Vagina (tissue), 2 donors: ENCODE measurements at regions not wholly inside any gene's neighbourhood (a gene's known extent, or its start where the extent isn't known, plus 50 kb on each side); places are given as distances from the start of the nearest gene placed in this dataset.

ENCODE experiments used
- DNase-seq, 2 donors: peaks; one replicate each; pipeline ENCODE4 v3.0.0-alpha.2; 2017; ENCODE audit errors: extremely low spot score in 2 of 2
- H3K27ac ChIP-seq: fragments of 200-600 bp; sonication (generic); one replicate; pipeline ENCODE4 v1.5.1; 2019
- H3K27me3 ChIP-seq: fragments of 200-600 bp; sonication (generic); one replicate; pipeline ENCODE4 v1.5.1; 2019
- H3K36me3 ChIP-seq, 2 donors: fragments of 200-600 bp; sonication (generic); one replicate each; pipeline ENCODE4 v1.5.1; 2017 to 2019
- H3K4me1 ChIP-seq: fragments of 200-600 bp; sonication (generic); one replicate; pipeline ENCODE4 v1.5.1; 2019
- H3K4me3 ChIP-seq, 2 donors: fragments of 200-600 bp; sonication (generic); 1 replicate in 1 of 2; 2 replicates in 1 of 2; pipeline ENCODE4 v1.5.1; 2016 to 2019
- H3K9me3 ChIP-seq: fragments of 200-600 bp; sonication (generic); one replicate; pipeline ENCODE4 v1.5.1; 2019
- POLR2A ChIP-seq, 2 donors: fragments of 450-650 bp; IDR thresholded peaks; one replicate each; pipeline ENCODE4 v1.6.1; 2017; ENCODE audit warnings: antibody characterized with exemption in 2 of 2, mild to moderate bottlenecking in 2 of 2, moderate library complexity in 2 of 2
- POLR2AphosphoS5 ChIP-seq, 2 donors: sonication (generic); formaldehyde crosslinking; IDR thresholded peaks; one replicate each; pipeline ENCODE4 v1.9.0; 2017; ENCODE audit warnings: antibody characterized with exemption in 2 of 2, mild to moderate bottlenecking in 2 of 2, low read depth in 1 of 2; ENCODE audit not compliant: insufficient read depth in 1 of 2
- intact Hi-C: fragments of 100-400 bp; cut with DNase I; formaldehyde crosslinking; loops from one replicate; pipeline ENCODE4 v1.15.1; 2023
- TF ChIP-seq, protein P1 (sequence below), 3 experiments: fragments of 450-650 bp in 2 of 3; fragments of 200-600 bp in 1 of 3; sonication (generic) in 1 of 3; IDR thresholded peaks; one replicate each; pipeline ENCODE4 v1.5.1; 2017 to 2019; ENCODE audit warnings: antibody characterized with exemption in 3 of 3, mild to moderate bottlenecking in 2 of 3, moderate library complexity in 2 of 3

DNA sequence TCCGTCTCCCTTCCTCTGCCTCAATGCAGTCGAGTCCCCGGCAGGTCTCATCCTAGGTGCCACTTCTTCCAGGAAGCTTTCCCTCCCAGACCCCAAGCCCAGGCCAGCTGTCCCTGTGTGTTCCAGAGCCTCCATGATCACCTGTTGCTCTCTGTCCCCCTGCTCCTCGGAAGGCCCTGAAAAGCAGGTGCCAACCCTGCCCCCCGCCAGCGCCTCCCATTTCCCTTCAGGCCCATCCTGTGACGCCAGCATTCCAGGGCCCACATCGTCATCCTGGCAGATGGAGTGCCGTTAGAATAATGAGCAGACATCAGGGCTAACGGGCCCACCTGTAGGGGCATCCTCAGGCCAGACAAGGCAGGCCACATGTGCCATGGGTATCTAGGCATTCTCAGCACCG, 253.0 kb upstream of the PPP2R2D start:
- DNase-seq, result peak in 1 of 2 donors; percentile 70

DNA sequence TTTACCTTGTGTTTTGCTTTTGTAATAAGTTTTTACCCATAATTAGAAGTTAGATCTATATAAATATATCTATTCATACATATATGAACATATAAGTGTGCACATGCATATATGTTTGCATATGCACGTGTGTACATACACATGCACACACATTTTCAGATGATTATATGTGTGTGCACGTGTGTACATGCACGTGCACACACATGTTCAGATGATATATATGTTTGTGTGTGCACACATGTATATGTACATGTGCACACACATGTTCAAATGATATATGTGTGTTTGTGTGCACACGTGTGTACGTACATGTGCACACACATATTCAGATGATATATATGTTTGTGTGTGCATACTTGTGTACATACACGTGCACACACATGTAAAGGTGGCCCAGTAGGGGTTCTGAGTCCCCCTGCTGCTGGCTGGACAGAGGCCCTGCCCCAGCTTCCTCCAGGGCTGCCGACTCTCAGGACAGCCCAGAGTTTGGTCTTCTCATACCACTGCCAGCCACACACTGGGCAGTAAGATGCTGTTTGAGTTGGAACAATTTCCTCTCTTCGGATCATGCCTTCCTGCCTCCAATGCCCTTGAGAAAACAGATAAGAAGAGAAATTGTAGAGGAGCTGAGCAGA, 252.3 kb upstream of the PPP2R2D start:
- DNase-seq, result peak in 1 of 2 donors; percentile 28
- Histone ChIP-seq H3K4me1 (no peaks in the 10 kb centered on the region), H3K27me3 (no peaks in the 10 kb centered on the region), H3K4me3 (no peak overlapping the region), H3K36me3 (no peaks in the 10 kb centered on the region), H3K9me3 (no peaks in the 10 kb centered on the region), H3K27ac (no peak overlapping the region)
- TF ChIP-seq, protein P1, sequence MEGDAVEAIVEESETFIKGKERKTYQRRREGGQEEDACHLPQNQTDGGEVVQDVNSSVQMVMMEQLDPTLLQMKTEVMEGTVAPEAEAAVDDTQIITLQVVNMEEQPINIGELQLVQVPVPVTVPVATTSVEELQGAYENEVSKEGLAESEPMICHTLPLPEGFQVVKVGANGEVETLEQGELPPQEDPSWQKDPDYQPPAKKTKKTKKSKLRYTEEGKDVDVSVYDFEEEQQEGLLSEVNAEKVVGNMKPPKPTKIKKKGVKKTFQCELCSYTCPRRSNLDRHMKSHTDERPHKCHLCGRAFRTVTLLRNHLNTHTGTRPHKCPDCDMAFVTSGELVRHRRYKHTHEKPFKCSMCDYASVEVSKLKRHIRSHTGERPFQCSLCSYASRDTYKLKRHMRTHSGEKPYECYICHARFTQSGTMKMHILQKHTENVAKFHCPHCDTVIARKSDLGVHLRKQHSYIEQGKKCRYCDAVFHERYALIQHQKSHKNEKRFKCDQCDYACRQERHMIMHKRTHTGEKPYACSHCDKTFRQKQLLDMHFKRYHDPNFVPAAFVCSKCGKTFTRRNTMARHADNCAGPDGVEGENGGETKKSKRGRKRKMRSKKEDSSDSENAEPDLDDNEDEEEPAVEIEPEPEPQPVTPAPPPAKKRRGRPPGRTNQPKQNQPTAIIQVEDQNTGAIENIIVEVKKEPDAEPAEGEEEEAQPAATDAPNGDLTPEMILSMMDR (IDR thresholded peaks at IDR 0.05), result no peak
- no peak for TF ChIP-seq POLR2AphosphoS5 (IDR thresholded peaks at IDR 0.05; ENCODE audit: insufficient read depth in 1 of 2, low read depth in 1 of 2)
- TF ChIP-seq POLR2A (IDR thresholded peaks at IDR 0.05), result no peak
- intact Hi-C loops, result no loop called here

More for the DNA sequence above, 253.0 kb upstream of the PPP2R2D start:
- no peaks in the 10 kb centered on the region for H3K27me3 ChIP-seq
- no peaks in the 10 kb centered on the region for H3K36me3 ChIP-seq
- TF ChIP-seq, protein P1 (IDR thresholded peaks at IDR 0.05), result no peak
- TF ChIP-seq POLR2AphosphoS5 (IDR thresholded peaks at IDR 0.05; ENCODE audit: insufficient read depth in 1 of 2, low read depth in 1 of 2), result no peak
- no peak overlapping the region for H3K4me3 ChIP-seq
- no peaks in the 10 kb centered on the region for H3K9me3 ChIP-seq
- no peaks in the 10 kb centered on the region for H3K4me1 ChIP-seq
- no peak overlapping the region for H3K27ac ChIP-seq
- intact Hi-C loops, result no loop called here

DNA sequence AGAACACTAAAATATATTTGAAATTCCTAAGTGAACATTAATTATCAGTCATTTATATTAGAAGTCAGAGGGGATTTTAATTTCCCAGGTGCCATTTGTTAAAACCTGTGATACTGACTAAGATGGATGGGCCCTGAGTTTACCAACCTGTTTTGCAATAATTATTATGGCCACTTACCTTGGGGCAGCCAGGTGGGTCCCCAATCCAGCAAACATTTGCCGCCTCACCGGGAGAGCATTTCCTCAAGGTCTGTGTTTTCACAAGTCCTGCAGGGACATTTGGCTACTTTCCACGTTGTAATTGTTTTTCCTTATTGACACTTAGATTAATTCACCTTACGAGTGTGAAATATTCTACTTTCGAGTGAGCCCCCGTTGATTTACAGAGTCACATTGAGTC, 251.2 kb upstream of the PPP2R2D start:
- no peaks in the 10 kb centered on the region for H3K9me3 ChIP-seq
- no peak overlapping the region for H3K27ac ChIP-seq
- no peaks in the 10 kb centered on the region for H3K27me3 ChIP-seq
- H3K4me3 ChIP-seq, result no peak overlapping the region
- no peaks in the 10 kb centered on the region for H3K4me1 ChIP-seq
- TF ChIP-seq, protein P1 (IDR thresholded peaks at IDR 0.05), result no peak
- TF ChIP-seq POLR2A (IDR thresholded peaks at IDR 0.05), result no peak
- no peak for TF ChIP-seq POLR2AphosphoS5 (IDR thresholded peaks at IDR 0.05; ENCODE audit: insufficient read depth in 1 of 2, low read depth in 1 of 2)
- H3K36me3 ChIP-seq, result no peaks in the 10 kb centered on the region
- no peak for DNase-seq
- intact Hi-C loops, result no loop called here

DNA sequence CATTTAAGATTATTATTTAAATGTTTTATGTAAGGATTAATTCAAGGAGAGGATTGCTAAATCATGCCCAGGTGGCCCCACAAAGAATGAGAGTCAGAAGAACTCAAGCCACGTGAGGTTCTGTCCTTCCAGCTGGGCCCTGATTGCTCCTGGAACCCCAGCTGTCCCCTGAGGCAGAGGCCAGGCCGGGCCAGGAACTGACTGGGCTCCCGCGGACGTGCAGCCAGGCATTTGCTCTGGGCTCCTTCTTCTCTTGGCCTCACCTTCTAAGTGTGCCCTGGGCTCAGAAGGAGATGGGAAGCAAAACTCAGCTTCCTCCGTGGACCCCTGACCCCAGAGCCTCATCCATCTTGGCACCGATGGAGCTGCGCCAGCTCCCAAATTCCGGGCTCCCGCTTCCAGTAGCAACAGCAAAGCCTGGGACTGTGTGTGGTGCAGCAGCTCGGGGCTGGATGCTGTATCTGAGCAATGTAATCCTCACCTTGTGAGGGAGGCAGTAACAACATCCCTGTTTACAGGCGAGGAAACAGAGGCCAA, 250.6 kb upstream of the PPP2R2D start:
- no peaks in the 10 kb centered on the region for H3K36me3 ChIP-seq
- no peaks in the 10 kb centered on the region for H3K4me1 ChIP-seq
- intact Hi-C loops, result no loop called here
- DNase-seq, result peak in 1 of 2 donors; percentile 34
- no peak overlapping the region for H3K4me3 ChIP-seq
- H3K27me3 ChIP-seq, result no peaks in the 10 kb centered on the region
- no peaks in the 10 kb centered on the region for H3K9me3 ChIP-seq
- TF ChIP-seq POLR2A (IDR thresholded peaks at IDR 0.05) (no peak), POLR2AphosphoS5 (IDR thresholded peaks at IDR 0.05; ENCODE audit: insufficient read depth in 1 of 2, low read depth in 1 of 2) (no peak)
- TF ChIP-seq, protein P1 (IDR thresholded peaks at IDR 0.05), result no peak
- H3K27ac ChIP-seq, result no peak overlapping the region
